Left ventricle myocardium superior (tissue), 1 donor: ENCODE measurements at regions not wholly inside any gene's neighbourhood (a gene's known extent, or its start where the extent isn't known, plus 50 kb on each side); places are given as distances from the start of the nearest gene placed in this dataset.
A peak's percentile ranks its signal among the peaks of the same experiment; 100 is the strongest.

Experiments
- ATAC-seq: fragments of 200-7000 bp; cut with Tn5 transposase; one replicate; pipeline ENCODE4 v1.9.1; 2020; ENCODE audit warnings: mild to moderate bottlenecking, moderate library complexity
- DNase-seq: peaks from one replicate; pipeline ENCODE4 v3.0.0-alpha.2; 2020
- intact Hi-C: fragments of 100-400 bp; cut with micrococcal nuclease; formaldehyde crosslinking; loops from one replicate; pipeline ENCODE4 v1.11.0; 2022
- donor health status: DM: no; HTN: yes; CAD: no; lungs with severe emphysema.

DNA sequence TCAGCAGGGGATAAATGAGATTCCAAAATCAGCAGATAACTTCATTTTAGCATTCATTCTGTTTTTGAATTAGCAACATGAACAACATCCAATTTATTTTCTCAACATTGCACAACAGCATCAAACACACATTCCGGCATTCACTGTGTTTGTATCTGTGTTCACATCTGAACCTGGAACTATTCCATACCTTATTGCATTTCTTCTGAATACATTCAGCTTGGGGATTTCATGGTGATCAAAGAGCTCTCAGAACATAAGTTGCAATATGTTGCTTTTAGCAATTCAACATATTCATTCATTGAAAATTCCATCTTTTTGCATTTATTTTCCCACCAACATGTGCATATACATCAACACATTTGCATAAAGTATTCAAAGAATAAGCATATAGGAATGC is 1431.7 kb upstream of the PIK3C3 start:
- no peak for DNase-seq
- intact Hi-C loops = no loop called here
- ATAC-seq = no peak

DNA sequence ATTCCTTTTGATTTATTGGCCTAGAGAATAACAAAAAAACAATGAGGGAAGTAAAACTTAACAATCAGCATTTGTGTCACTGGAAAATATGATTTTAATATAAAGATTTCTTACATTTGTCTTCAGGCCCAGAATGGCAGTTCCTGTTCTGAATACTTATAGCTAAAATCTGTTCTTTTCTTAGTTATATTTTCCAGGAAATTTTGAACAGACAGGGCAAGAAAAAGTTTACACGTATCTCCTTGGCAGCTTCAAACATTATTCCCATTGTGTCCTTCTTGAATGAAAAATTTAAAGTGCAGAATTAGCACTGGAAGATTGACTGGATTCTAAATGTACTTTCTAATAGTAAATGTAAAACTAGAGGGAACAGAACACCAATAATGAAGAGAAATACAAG is 1454.0 kb upstream of the PIK3C3 start:
- intact Hi-C loops = no loop called here
- DNase-seq (no peak), ATAC-seq (no peak)

- DNase-seq (no peak), ATAC-seq (no peak)
- intact Hi-C loops = no loop called here
Observed at GRCh38 chr18:40494603-40495002, 1460.4 kb upstream of the PIK3C3 start.

GRCh38 chr18:40493316-40493715 is 1461.7 kb upstream of the PIK3C3 start:
- intact Hi-C loops = no loop called here

DNA sequence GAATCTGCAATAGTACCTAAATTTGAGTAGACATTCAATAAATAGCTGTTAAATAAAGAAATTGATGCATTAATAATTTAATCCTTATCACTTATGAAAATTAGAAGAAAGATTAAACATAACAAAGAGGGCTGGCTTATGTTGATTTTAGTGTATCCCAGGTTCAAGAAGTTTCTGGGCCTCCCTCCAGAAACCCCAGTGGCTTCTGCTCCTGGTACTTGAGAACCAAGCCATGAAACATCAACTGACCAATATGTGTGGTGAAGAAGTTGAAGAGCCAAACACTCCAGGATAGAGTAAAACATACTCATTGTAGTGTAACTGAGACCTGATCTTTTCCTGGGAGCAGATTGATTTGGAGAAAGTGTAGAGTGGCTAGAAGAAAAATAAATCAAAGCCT is 1465.7 kb upstream of the PIK3C3 start:
- intact Hi-C loops = no loop called here
- ATAC-seq = no peak
- DNase-seq = no peak

More at GRCh38 chr18:40493316-40493715, 1461.7 kb upstream of the PIK3C3 start:
- no peak for DNase-seq
- ATAC-seq = no peak

DNA sequence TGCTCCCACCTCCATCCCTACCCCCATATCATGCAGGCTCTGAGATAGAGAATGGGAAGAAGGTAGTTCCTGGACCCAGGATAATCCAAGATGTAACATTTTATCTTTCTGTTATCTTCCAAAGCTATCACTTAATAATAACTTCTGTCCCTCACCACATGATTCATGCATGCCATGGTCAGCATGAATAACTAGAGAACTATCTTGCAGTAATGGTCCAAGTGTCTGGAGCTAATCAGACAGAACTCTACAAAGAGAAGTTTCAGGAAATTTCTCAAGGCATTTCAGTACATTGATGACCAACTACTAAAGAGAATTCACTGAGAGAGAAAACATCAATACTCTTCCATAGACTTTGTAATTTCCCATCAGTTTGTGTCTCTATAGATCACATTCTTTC is 1469.7 kb upstream of the PIK3C3 start:
- intact Hi-C loops = no loop called here
- DNase-seq = no peak
- ATAC-seq = no peak

DNA sequence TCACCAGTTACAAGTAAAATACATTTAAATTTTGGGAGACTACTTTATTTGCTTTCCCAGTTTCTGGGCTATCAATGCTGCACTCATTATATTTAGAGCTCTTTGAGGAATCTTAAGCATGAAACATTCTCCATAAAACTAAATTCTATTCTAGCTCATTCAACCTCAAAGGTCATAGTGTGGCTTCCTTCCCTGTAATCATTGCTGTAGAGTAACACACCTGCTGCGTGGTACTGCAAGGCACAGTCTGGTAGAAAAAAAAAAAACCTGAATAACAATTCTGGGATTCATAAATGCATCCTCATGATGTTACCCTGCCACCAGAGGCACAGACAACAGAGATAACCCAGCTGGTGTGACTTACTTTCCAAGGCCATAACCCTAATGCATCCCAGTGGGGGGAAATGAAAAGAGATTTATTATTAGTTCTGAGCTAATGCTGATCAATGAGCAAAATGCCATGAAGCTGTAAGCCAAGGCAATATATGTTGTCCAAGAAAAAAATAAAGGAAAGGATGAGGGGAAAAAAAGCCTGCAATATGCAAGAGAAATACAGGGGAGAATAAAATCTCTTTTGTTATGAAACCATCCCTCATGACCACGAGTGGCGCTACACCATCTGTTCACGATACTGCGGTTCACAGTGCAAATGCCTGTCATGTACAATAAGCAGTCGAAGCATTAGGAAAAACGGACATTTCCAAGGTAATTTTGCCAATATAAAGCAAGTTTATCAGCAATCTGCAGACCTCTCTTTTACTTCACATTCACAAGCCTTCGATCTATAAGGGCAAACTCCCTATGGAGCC is 1481.6 kb upstream of the PIK3C3 start:
- DNase-seq = no peak
- intact Hi-C loops = no loop called here

DNA sequence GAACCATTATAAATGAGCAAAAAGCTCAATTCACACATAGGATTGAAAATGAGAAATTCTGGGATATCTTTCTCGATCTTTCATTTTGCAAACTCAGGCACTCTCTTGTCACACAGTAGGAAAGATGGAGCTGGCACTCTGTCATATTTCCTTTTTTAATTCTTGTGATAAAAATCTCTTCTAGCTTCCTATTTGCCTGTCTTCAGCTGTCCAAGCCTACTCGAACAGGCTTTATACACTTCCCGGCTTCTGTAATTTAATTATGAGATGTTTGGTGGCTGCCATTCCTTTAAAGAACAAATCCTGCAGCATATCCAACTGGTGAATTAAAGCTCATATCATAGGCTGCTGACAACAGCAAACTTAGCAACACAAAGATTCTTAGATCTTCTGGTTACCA is 1484.3 kb upstream of the PIK3C3 start:
- DNase-seq (no peak), ATAC-seq (no peak)
- intact Hi-C loops = no loop called here

More for the DNA sequence above, 1481.6 kb upstream of the PIK3C3 start:
- ATAC-seq = no peak

DNA sequence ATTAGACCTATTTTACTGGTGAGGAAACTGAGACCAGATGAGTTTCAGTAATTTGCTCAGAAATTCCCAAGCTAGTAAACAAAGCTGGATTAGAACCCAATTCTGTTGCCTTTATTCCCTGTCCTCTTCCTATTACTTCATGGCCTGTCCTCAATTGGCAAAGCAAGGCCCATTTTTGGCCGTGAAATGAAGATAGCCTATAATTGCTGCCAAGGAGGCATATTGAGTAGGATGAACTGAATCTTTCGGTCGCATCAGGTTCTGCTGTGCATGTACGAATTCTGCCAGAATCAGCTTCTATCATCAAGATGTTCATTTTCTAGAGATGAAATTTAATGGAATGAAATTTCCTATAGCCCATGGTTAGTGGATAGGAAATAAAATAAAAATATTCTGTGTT is 1485.2 kb upstream of the PIK3C3 start:
- no peak for DNase-seq
- ATAC-seq = no peak
- intact Hi-C loops = no loop called here

- intact Hi-C loops = no loop called here
- DNase-seq (no peak), ATAC-seq (no peak)
Observed at GRCh38 chr18:40469316-40469715, 1485.7 kb upstream of the PIK3C3 start.

DNA sequence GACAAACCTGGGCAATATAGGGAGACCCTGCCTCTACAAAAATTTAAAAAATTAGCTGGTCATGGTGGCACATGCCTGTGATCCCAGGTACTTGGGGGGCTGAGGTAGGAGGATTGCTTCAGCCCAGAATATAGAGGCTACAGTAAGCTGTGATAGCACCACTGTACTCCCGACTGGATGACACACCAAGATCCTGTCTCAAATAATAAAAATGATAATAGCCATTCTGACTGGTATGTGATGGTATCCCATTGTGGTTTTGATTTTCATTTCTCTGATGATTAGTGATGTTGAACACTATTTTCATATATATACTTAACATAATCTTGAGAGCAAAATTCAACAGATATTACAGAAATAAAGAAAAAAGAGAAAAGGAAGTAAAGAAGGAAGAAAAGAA is 1491.0 kb upstream of the PIK3C3 start:
- ATAC-seq (no peak), DNase-seq (no peak)
- intact Hi-C loops = no loop called here

GRCh38 chr18:40453903-40454302 is 1501.1 kb upstream of the PIK3C3 start:
- intact Hi-C loops = no loop called here
- ATAC-seq (no peak), DNase-seq (no peak)

DNA sequence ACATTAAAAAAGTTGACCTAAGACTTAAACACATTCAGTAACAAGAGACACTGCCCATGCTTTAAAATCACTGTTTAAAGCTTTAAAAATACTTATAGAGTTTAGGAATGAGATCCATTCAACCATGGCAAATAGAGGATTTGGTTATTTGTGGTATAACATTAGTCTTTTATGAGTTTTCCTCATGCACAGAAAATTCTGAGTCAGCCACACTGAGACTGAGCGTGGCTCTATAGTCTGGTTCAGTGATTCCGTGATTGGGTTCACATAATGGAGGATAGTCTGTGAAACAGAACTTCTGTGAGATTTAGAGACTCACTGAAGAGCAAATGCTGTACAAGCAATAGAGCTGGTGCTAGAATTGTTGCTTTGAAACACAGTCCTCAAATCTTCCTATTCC is 1502.4 kb upstream of the PIK3C3 start:
- intact Hi-C loops = no loop called here
- DNase-seq (no peak), ATAC-seq (no peak)

GRCh38 chr18:40450751-40451150 is 1504.3 kb upstream of the PIK3C3 start:
- ATAC-seq = no peak
- intact Hi-C loops = no loop called here
- no peak for DNase-seq

- no peak for DNase-seq
- intact Hi-C loops = no loop called here
- ATAC-seq = no peak
Observed at GRCh38 chr18:40447820-40448219, 1507.2 kb upstream of the PIK3C3 start.

- DNase-seq (no peak), ATAC-seq (no peak)
- intact Hi-C loops = no loop called here
Observed at GRCh38 chr18:40440088-40440487, 1514.9 kb upstream of the PIK3C3 start.

DNA sequence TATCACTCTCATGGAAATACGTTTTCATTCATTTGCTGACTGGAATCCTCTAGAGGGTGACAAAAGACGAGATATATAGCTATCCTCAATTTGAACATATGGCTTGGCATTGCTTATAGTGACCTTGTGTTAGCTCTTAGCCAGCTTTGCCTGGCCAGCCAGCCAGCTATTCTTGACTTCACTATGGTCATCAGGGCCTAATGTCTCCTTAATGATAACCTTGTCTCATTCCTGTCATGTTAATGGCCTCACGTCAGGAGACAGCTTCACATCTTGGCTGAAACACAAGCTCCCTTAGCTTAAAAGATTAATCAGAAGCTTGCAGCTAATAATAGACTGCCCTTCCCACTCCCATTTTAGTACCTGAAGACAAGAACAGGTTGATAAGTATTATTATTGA is 1517.5 kb upstream of the PIK3C3 start:
- peak; percentile 99 for ATAC-seq
- DNase-seq = peak; percentile 47
- intact Hi-C loops = no loop called here

DNA sequence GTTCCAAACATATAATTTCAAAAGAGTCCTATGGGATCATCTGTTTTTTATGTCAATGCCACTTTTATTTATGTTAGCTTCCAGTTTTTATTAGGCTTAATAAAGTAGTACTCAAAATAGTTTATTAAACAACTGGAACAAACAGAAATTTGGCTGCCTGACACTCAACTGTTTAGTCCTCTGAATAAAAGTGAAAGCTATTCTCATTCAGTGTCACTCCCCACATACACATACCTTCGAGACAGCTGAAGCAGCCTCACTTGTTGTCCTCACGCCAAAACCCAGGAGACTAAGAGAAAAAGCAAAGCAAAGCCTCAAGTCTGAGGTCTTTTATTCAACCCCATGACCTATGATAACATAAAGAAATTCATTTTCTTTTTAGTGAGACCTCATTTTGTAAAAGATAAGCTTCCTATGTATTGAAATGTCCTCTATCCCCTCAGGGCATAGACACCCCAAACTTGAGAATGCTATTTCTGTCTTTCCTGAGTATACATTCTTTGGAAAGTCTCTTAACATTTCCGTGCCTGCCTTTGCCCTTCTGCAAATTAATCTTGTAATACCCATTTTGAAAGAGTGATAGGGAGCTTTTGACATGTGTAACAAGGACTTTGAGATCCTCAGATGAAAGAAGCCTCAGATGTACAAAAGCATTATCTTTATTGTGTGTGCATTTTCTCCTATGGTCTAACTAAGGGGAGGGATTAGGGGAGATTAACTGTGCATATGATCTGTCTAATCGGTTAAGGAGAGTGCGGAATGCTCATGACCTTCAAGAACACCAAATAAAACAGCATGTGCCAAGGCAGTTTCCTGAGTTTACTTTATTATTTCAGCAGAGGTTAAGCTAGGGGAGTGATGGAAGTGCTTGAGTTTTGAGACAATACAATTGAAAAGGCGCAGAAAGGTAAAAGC is 1523.7 kb upstream of the PIK3C3 start:
- no peak for DNase-seq
- peak; percentile 49 for ATAC-seq
- intact Hi-C loops = no loop called here

DNA sequence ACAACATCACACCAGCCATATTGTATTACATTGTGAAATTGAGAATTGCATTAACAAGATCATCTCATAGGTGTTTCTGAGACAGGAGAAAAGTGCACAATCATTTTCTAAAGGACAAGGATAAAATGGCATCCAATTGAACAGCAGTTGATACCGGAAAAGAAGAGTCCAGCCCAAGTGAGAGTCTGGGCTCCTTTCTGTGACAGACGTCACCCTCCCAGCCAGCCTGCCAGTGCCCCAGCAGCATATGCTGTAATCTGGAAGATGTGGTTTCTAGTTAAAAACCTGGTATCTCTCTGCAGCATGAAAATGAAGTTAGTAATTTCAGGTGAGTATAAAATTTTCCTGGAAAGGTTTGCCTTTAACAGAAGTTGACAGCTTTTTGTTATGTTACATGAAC is 1531.7 kb upstream of the PIK3C3 start:
- ATAC-seq (no peak), DNase-seq (no peak)
- intact Hi-C loops = no loop called here

DNA sequence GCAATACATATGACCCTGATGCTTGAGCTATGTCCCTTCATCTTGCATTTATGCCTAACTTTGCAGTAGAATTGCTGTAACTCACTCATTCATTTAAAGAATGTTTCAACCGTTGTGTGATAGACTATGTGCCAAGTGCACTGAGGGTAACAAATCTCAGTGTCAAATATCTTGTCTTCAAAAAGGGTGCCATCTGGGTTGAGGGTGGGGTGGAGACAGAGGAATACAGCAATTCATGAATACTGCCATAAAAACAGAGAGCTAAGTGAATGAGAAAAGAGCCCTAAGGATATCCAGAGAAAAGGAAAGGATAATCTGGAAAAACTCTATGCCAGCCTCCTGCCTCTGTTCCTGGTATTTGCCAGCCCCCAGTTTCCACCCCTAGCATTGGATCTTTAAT is 1534.4 kb upstream of the PIK3C3 start:
- intact Hi-C loops = no loop called here
- no peak for ATAC-seq

GRCh38 chr18:40417501-40417900 is 1537.5 kb upstream of the PIK3C3 start:
- no peak for DNase-seq
- intact Hi-C loops = no loop called here
- no peak for ATAC-seq

More for the DNA sequence above, 1534.4 kb upstream of the PIK3C3 start:
- DNase-seq = no peak
